ENCODE measurements at regions not wholly inside any gene's neighbourhood (a gene's known extent, or its start where the extent isn't known, plus 50 kb on each side); places are given as distances from the start of the nearest gene placed in this dataset.

GRCh38 chr4:133440404-133440803 is 291.3 kb downstream of the PCDH10 start:
- no peaks in the 10 kb centered on the region for H3K27me3 ChIP-seq (ENCODE audit: control insufficient read depth, insufficient read depth, low read length)

More at GRCh38 chr4:133440404-133440803, 291.3 kb downstream of the PCDH10 start:
- Histone ChIP-seq H4K91ac (ENCODE audit: insufficient read depth, low read depth, low read length) (no peak overlapping the region), H3K79me1 (ENCODE audit: low read depth in 1 of 2, low read length in 2 of 2) (no peaks in the 10 kb centered on the region), H3K9me3 (ENCODE audit: control insufficient read depth, insufficient read depth, low read length) (no peaks in the 10 kb centered on the region; the same call in 1 of the 2 replicates), H3K14ac (replicated peaks; ENCODE audit: low read depth, low read length) (no peak overlapping the region), H3K4ac (ENCODE audit: low read depth, low read length) (no peak overlapping the region), H3K56ac (ENCODE audit: extremely low read depth, insufficient read depth, low read length) (no peak overlapping the region), H2BK15ac (ENCODE audit: low read depth, low read length) (no peak overlapping the region), H2AK9ac (replicated peaks; ENCODE audit: low read depth, low read length, poor library complexity) (no peak overlapping the region), H3K18ac (ENCODE audit: low read depth, low read length) (no peak overlapping the region), H3K4me3 (ENCODE audit: insufficient read depth, low read depth, low read length) (no peak overlapping the region), H4K5ac (ENCODE audit: low read depth, low read length) (no peak overlapping the region), H4K20me1 (ENCODE audit: insufficient read depth, low read length) (no peaks in the 10 kb centered on the region), H3K36me3 (ENCODE audit: control insufficient read depth, insufficient read depth, low read length) (no peaks in the 10 kb centered on the region), H3K23ac (ENCODE audit: low read depth, low read length) (no peak overlapping the region), H2BK20ac (ENCODE audit: low read depth, low read length) (no peak overlapping the region), H2BK5ac (ENCODE audit: low read depth, low read length, poor library complexity, severe bottlenecking) (no peak overlapping the region), H3K4me1 (ENCODE audit: control insufficient read depth, insufficient read depth, low read length) (no peaks in the 10 kb centered on the region), H2AK5ac (ENCODE audit: low read depth, low read length) (no peak overlapping the region), H3K9me1 (ENCODE audit: insufficient read depth, low read length) (no peaks in the 10 kb centered on the region), H3K27ac (ENCODE audit: insufficient read depth, low read length) (no peak overlapping the region), H2BK120ac (ENCODE audit: low read depth, low read length) (no peak overlapping the region), H3K4me2 (ENCODE audit: low read depth, low read length) (no peak overlapping the region), H4K8ac (ENCODE audit: low read depth in 2 of 2, low read length in 2 of 2) (no peak overlapping the region), H3K9ac (ENCODE audit: low read depth, low read length) (no peak overlapping the region), H2AFZ (replicated peaks; ENCODE audit: low read length, poor library complexity) (no peak overlapping the region)
- POLR2A ChIA-PET (ENCODE audit: unreplicated experiment) = no interaction called here
- no peak for ATAC-seq (ENCODE audit: low read depth)
- in situ Hi-C loops (cut with MboI; ENCODE audit: low sequenced_read_pairs) = no loop called here
- dilution Hi-C loops (cut with HindIII; ENCODE audit: low sequenced_read_pairs, unreplicated experiment) = no loop called here
- no peak for TF ChIP-seq POLR2A (IDR thresholded peaks at IDR 0.05; ENCODE audit: low read depth, low read length)
- no TSS peak for BruUV-seq (replicated peaks)
- CTCF ChIA-PET = no interaction called here
- intact Hi-C loops (cut with micrococcal nuclease) = loop anchor here (5.0 kb wide), 1 partner anchor 1002 kb away; no protein-coding TSS in a partner anchor
- DNase-seq = no peak

Data from IMR-90 (cell line).